Gastroesophageal sphincter (tissue), 3 donors: ENCODE measurements at regions not wholly inside any gene's neighbourhood (a gene's known extent, or its start where the extent isn't known, plus 50 kb on each side); places are given as distances from the start of the nearest gene placed in this dataset.

Source experiments
- POLR2A ChIP-seq, 2 donors: fragments of 450-650 bp; IDR thresholded peaks; one replicate each; pipeline ENCODE4 v1.6.1; 2017; ENCODE audit warnings: antibody characterized with exemption in 2 of 2, mild to moderate bottlenecking in 2 of 2, moderate library complexity in 1 of 2
- TF ChIP-seq, protein P1 (sequence below), 4 experiments: fragments of 200-600 bp in 2 of 4; fragments of 450-650 bp in 2 of 4; sonication (generic) in 1 of 4; IDR thresholded peaks; one replicate each; pipeline ENCODE4 v1.5.1; 2017 to 2019; ENCODE audit warnings: antibody characterized with exemption in 4 of 4, mild to moderate bottlenecking in 2 of 4, moderate library complexity in 2 of 4

DNA sequence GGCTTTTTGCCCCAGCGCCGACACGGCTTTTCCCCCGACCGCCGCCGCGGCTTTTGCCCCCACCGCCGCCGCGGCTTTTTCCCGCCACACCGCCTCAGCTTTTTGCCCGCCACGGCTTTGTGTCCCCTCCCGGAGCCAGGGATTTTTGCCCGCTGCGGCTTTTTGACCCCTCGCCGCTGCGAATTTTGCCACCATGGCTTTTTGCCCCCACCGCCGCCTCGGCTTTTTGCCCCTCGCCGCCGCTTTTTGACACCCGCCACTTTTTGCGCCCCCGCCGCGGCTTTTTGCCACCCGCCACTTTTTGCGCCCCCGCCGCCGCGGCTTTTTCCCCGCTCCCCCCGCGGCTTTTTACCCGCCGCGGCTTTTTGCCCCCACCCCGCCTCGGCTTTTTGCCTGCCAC lies 1342.5 kb downstream of the TP53TG3F start:
- TF ChIP-seq, protein P1, sequence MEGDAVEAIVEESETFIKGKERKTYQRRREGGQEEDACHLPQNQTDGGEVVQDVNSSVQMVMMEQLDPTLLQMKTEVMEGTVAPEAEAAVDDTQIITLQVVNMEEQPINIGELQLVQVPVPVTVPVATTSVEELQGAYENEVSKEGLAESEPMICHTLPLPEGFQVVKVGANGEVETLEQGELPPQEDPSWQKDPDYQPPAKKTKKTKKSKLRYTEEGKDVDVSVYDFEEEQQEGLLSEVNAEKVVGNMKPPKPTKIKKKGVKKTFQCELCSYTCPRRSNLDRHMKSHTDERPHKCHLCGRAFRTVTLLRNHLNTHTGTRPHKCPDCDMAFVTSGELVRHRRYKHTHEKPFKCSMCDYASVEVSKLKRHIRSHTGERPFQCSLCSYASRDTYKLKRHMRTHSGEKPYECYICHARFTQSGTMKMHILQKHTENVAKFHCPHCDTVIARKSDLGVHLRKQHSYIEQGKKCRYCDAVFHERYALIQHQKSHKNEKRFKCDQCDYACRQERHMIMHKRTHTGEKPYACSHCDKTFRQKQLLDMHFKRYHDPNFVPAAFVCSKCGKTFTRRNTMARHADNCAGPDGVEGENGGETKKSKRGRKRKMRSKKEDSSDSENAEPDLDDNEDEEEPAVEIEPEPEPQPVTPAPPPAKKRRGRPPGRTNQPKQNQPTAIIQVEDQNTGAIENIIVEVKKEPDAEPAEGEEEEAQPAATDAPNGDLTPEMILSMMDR (IDR thresholded peaks at IDR 0.05), result no peak
- TF ChIP-seq POLR2A (IDR thresholded peaks at IDR 0.05), result no peak
